Osteocyte (in vitro differentiated cells): ENCODE measurements at regions not wholly inside any gene's neighbourhood (a gene's known extent, or its start where the extent isn't known, plus 50 kb on each side); places are given as distances from the start of the nearest gene placed in this dataset.
A peak's percentile ranks its signal among the peaks of the same experiment; 100 is the strongest.

Experiments
- DNase-seq: peaks from one replicate; pipeline ENCODE4 v3.0.0; 2021; ENCODE audit warnings: mixed read lengths; ENCODE audit not compliant: unreplicated experiment; ENCODE audit errors: extremely low spot score
- H3K27ac Mint-ChIP-seq: one replicate; pipeline ENCODE4 v1.8.0; 2021; ENCODE audit warnings: mild to moderate bottlenecking, mixed read lengths; ENCODE audit not compliant: unreplicated experiment
- H3K27me3 Mint-ChIP-seq: one replicate; pipeline ENCODE4 v1.8.0; 2021; ENCODE audit warnings: mixed read lengths; ENCODE audit not compliant: unreplicated experiment
- H3K36me3 Mint-ChIP-seq: one replicate; pipeline ENCODE4 v1.8.0; 2021; ENCODE audit warnings: mixed read lengths; ENCODE audit not compliant: unreplicated experiment
- H3K4me1 Mint-ChIP-seq: one replicate; pipeline ENCODE4 v1.8.0; 2021; ENCODE audit warnings: mixed read lengths; ENCODE audit not compliant: unreplicated experiment
- H3K4me3 Mint-ChIP-seq: one replicate; pipeline ENCODE4 v1.8.0; 2021; ENCODE audit warnings: mild to moderate bottlenecking, moderate library complexity, mixed read lengths; ENCODE audit not compliant: unreplicated experiment
- H3K9me3 Mint-ChIP-seq: one replicate; pipeline ENCODE4 v1.8.0; 2021; ENCODE audit warnings: mixed read lengths; ENCODE audit not compliant: unreplicated experiment
- CTCF ChIP-seq: fragments of 200-600 bp; sonication (generic); IDR thresholded peaks from 2 replicates; pipeline ENCODE4 v1.5.0; 2021; ENCODE audit warnings: antibody characterized with exemption, mild to moderate bottlenecking, moderate library complexity

- no peak for TF ChIP-seq CTCF
- Mint-ChIP-seq H3K27ac (peak overlapping the region; percentile 92), H3K36me3 (no peaks in the 10 kb centered on the region), H3K4me3 (no peak overlapping the region), H3K27me3 (no peaks in the 10 kb centered on the region), H3K4me1 (peaks cover 40% of the 10 kb centered on the region), H3K9me3 (peaks cover 8% of the 10 kb centered on the region)
- no peak for DNase-seq
Measured at GRCh38 chr10:15462253-15462897, 91.3 kb upstream of the FAM171A1 start.

GRCh38 chr10:15461353-15462108, 90.4 kb upstream of the FAM171A1 start:
- peak; percentile 50 for TF ChIP-seq CTCF
- peak; percentile 87 for DNase-seq
- peak overlapping the region; percentile 6 for H3K4me3 Mint-ChIP-seq

GRCh38 chr10:15460661-15461060, 89.6 kb upstream of the FAM171A1 start:
- peaks cover 12% of the 10 kb centered on the region for H3K9me3 Mint-ChIP-seq
- no peak for DNase-seq
- peaks cover 40% of the 10 kb centered on the region for H3K4me1 Mint-ChIP-seq
- H3K4me3 Mint-ChIP-seq = no peak overlapping the region
- no peaks in the 10 kb centered on the region for H3K36me3 Mint-ChIP-seq
- TF ChIP-seq CTCF = no peak
- peak overlapping the region; percentile 92 for H3K27ac Mint-ChIP-seq
- no peaks in the 10 kb centered on the region for H3K27me3 Mint-ChIP-seq

More at GRCh38 chr10:15461353-15462108, 90.4 kb upstream of the FAM171A1 start:
- H3K36me3 Mint-ChIP-seq = no peaks in the 10 kb centered on the region
- peaks cover 40% of the 10 kb centered on the region for H3K4me1 Mint-ChIP-seq
- no peaks in the 10 kb centered on the region for H3K27me3 Mint-ChIP-seq
- peak overlapping the region; percentile 92 for H3K27ac Mint-ChIP-seq
- peaks cover 12% of the 10 kb centered on the region for H3K9me3 Mint-ChIP-seq

GRCh38 chr10:15459218-15459617, 88.1 kb upstream of the FAM171A1 start:
- no peaks in the 10 kb centered on the region for H3K27me3 Mint-ChIP-seq
- H3K4me3 Mint-ChIP-seq = no peak overlapping the region
- H3K4me1 Mint-ChIP-seq = peaks cover 40% of the 10 kb centered on the region
- no peak overlapping the region for H3K27ac Mint-ChIP-seq
- no peak for DNase-seq
- no peaks in the 10 kb centered on the region for H3K36me3 Mint-ChIP-seq
- H3K9me3 Mint-ChIP-seq = peaks cover 12% of the 10 kb centered on the region
- TF ChIP-seq CTCF = no peak

GRCh38 chr10:15457382-15457781, 86.3 kb upstream of the FAM171A1 start:
- Mint-ChIP-seq H3K4me3 (no peak overlapping the region), H3K4me1 (peaks cover 31% of the 10 kb centered on the region), H3K27ac (no peak overlapping the region), H3K9me3 (peaks cover 4% of the 10 kb centered on the region), H3K36me3 (no peaks in the 10 kb centered on the region), H3K27me3 (no peaks in the 10 kb centered on the region)
- TF ChIP-seq CTCF = no peak
- no peak for DNase-seq
